NCI-H460 (cell line): ENCODE measurements at regions not wholly inside any gene's neighbourhood (a gene's known extent, or its start where the extent isn't known, plus 50 kb on each side); places are given as distances from the start of the nearest gene placed in this dataset.
"Not testable (repeated sequence)": the region's sequence is repeated elsewhere in the genome, so short reads cannot be mapped to it uniquely, and the experiment has no call there.

Experiments used
- DNase-seq: peaks from one replicate; pipeline ENCODE4 v3.0.0-alpha.2; 2016; ENCODE audit warnings: low read depth; ENCODE audit errors: extremely low read depth

- DNase-seq = no peak
Observed at GRCh38 chr6:139905404-139906052, 531.1 kb upstream of the CITED2 start.

GRCh38 chr6:139904568-139904967, 530.1 kb upstream of the CITED2 start:
- no peak for DNase-seq

GRCh38 chr6:139904158-139904533, 529.7 kb upstream of the CITED2 start:
- DNase-seq = no peak

- no peak for DNase-seq
Observed at GRCh38 chr6:139903411-139904157, 529.1 kb upstream of the CITED2 start.

GRCh38 chr6:139895205-139895793, 520.9 kb upstream of the CITED2 start:
- DNase-seq = no peak

- DNase-seq = no peak
Observed at GRCh38 chr6:139894271-139894670, 519.8 kb upstream of the CITED2 start.

GRCh38 chr6:139891471-139891870, 517.0 kb upstream of the CITED2 start:
- no peak for DNase-seq

- no peak for DNase-seq
Observed at GRCh38 chr6:139888681-139889122, 514.3 kb upstream of the CITED2 start.

- DNase-seq = no peak
Observed at GRCh38 chr6:139887275-139887674, 512.8 kb upstream of the CITED2 start.

GRCh38 chr6:139886396-139886795, 511.9 kb upstream of the CITED2 start:
- DNase-seq = no peak

GRCh38 chr6:139885909-139886308, 511.5 kb upstream of the CITED2 start:
- no peak for DNase-seq

- DNase-seq = no peak
Observed at GRCh38 chr6:139883776-139884175, 509.3 kb upstream of the CITED2 start.

GRCh38 chr6:139882977-139883728, 508.7 kb upstream of the CITED2 start:
- no peak for DNase-seq

- no peak for DNase-seq
Observed at GRCh38 chr6:139882234-139882633, 507.8 kb upstream of the CITED2 start.

GRCh38 chr6:139881728-139882211, 507.3 kb upstream of the CITED2 start:
- peak; percentile 36 for DNase-seq

- DNase-seq = no peak
Observed at GRCh38 chr6:139881236-139881635, 506.8 kb upstream of the CITED2 start.

- no peak for DNase-seq
Observed at GRCh38 chr6:139879823-139880356, 505.4 kb upstream of the CITED2 start.

GRCh38 chr6:139879241-139879640, 504.8 kb upstream of the CITED2 start:
- DNase-seq = not testable (repeated sequence)

- DNase-seq = no peak
Observed at GRCh38 chr6:139877828-139878405, 503.5 kb upstream of the CITED2 start.

GRCh38 chr6:139872665-139873064, 498.2 kb upstream of the CITED2 start:
- DNase-seq = no peak
